Astrocyte (in vitro differentiated cells and primary cell): ENCODE measurements at regions not wholly inside any gene's neighbourhood (a gene's known extent, or its start where the extent isn't known, plus 50 kb on each side); places are given as distances from the start of the nearest gene placed in this dataset.

Experiments used
- DNase-seq: peaks from one replicate; pipeline ENCODE4 v3.0.0-alpha.2; 2010; ENCODE audit warnings: low read depth
- FAIRE-seq: peaks from 2 replicates; lab custom pipeline; 2011; peaks lifted over from hg19 to GRCh38; lab: Jason Lieb, UNC
- H2AFZ ChIP-seq: 2 replicates; pipeline ENCODE4 v1.6.0; 2012; ENCODE audit warnings: low read depth, low read length, inconsistent platforms
- H3K27ac ChIP-seq: 2 replicates; pipeline ENCODE4 v1.5.1; 2011; ENCODE audit warnings: low read depth, low read length, inconsistent platforms
- H3K27me3 ChIP-seq: 2 replicates; pipeline ENCODE4 v1.6.0; 2011; ENCODE audit warnings: low read length, inconsistent platforms; ENCODE audit not compliant: insufficient read depth
- H3K36me3 ChIP-seq: 2 replicates; pipeline ENCODE4 v1.5.1; 2011; ENCODE audit warnings: low read length, inconsistent platforms; ENCODE audit not compliant: insufficient read depth
- H3K4me1 ChIP-seq: 2 replicates; pipeline ENCODE4 v1.5.1; 2011; ENCODE audit warnings: low read length, inconsistent platforms; ENCODE audit not compliant: insufficient read depth
- H3K4me2 ChIP-seq: 2 replicates; pipeline ENCODE4 v1.6.0; 2012; ENCODE audit warnings: low read length, inconsistent platforms
- H3K4me3 ChIP-seq: 2 replicates; pipeline ENCODE4 v1.5.1; 2011; ENCODE audit warnings: low read depth, mild to moderate bottlenecking, low read length, inconsistent platforms; ENCODE audit not compliant: insufficient read depth
- H3K79me2 ChIP-seq: 2 replicates; pipeline ENCODE4 v1.6.0; 2012; ENCODE audit warnings: mild to moderate bottlenecking, low read length, inconsistent platforms; ENCODE audit not compliant: insufficient read depth
- H3K9ac ChIP-seq: 2 replicates; pipeline ENCODE4 v1.6.0; 2012; ENCODE audit warnings: mild to moderate bottlenecking, low read length, inconsistent platforms
- H3K9me3 ChIP-seq: 2 replicates; pipeline ENCODE4 v1.5.1; 2012; ENCODE audit warnings: low read depth, mild to moderate bottlenecking, low read length, inconsistent platforms; ENCODE audit not compliant: insufficient read depth
- H4K20me1 ChIP-seq: 2 replicates; pipeline ENCODE4 v1.6.0; 2012; ENCODE audit warnings: low read length, inconsistent platforms; ENCODE audit not compliant: insufficient read depth
- H3K27ac Mint-ChIP-seq: one replicate; pipeline ENCODE4 v1.8.0; 2021; ENCODE audit warnings: mild to moderate bottlenecking, mixed read lengths; ENCODE audit not compliant: unreplicated experiment
- H3K27me3 Mint-ChIP-seq: one replicate; pipeline ENCODE4 v1.8.0; 2021; ENCODE audit warnings: low read depth, mixed read lengths; ENCODE audit not compliant: unreplicated experiment
- H3K36me3 Mint-ChIP-seq: one replicate; pipeline ENCODE4 v1.8.0; 2021; ENCODE audit warnings: low read depth, mixed read lengths; ENCODE audit not compliant: unreplicated experiment
- H3K4me1 Mint-ChIP-seq: one replicate; pipeline ENCODE4 v1.8.0; 2021; ENCODE audit warnings: low read depth, mixed read lengths; ENCODE audit not compliant: unreplicated experiment
- H3K4me3 Mint-ChIP-seq: one replicate; pipeline ENCODE4 v1.8.0; 2021; ENCODE audit warnings: mild to moderate bottlenecking, moderate library complexity, mixed read lengths; ENCODE audit not compliant: unreplicated experiment
- H3K9me3 Mint-ChIP-seq: one replicate; pipeline ENCODE4 v1.8.0; 2021; ENCODE audit warnings: mild to moderate bottlenecking, mixed read lengths; ENCODE audit not compliant: unreplicated experiment
- EZH2 ChIP-seq: IDR thresholded peaks from 2 replicates; pipeline ENCODE4 v1.6.1; 2012; ENCODE audit warnings: mild to moderate bottlenecking, low read length, inconsistent platforms; ENCODE audit not compliant: insufficient read depth
- TF ChIP-seq, protein P1 (sequence below): IDR thresholded peaks from 2 replicates; pipeline ENCODE4 v1.5.1; 2011; ENCODE audit warnings: low read depth, mild to moderate bottlenecking, inconsistent platforms, low read length, moderate library complexity; ENCODE audit not compliant: insufficient read depth

DNA sequence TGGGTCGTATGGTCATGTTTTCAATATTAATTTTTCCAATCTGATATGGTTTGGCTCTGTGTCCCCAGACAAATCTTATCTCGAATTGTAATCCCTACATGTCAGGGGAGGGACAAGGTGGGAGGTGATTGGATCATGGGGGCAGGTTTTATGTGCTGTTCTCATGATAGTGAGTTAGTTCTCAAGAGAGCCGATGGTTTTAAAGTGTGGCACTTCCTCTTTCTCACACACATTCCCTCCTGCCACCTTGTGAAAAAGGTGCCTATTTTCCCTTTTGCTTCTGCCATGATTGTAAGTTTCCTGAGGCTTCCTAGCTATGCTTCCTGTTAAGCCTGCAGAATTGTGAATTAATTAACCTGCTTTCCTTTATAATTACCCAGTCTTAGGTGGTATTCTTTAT lies 309.1 kb upstream of the GRIN3A start:
- Histone ChIP-seq H3K9ac (no peak overlapping the region), H3K4me3 (no peak overlapping the region), H3K4me1 (no peaks in the 10 kb centered on the region), H3K27ac (no peak overlapping the region), H3K27me3 (no peaks in the 10 kb centered on the region), H2AFZ (no peak overlapping the region), H3K79me2 (no peaks in the 10 kb centered on the region), H3K36me3 (no peaks in the 10 kb centered on the region), H4K20me1 (no peaks in the 10 kb centered on the region), H3K4me2 (no peak overlapping the region), H3K9me3 (no peaks in the 10 kb centered on the region)
- H3K36me3 Mint-ChIP-seq, result no peaks in the 10 kb centered on the region
- peaks cover 2% of the 10 kb centered on the region for H3K9me3 Mint-ChIP-seq
- DNase-seq (no peak), FAIRE-seq (no peak)
- no peak overlapping the region for H3K4me3 Mint-ChIP-seq
- no peaks in the 10 kb centered on the region for H3K4me1 Mint-ChIP-seq
- no peaks in the 10 kb centered on the region for H3K27me3 Mint-ChIP-seq
- TF ChIP-seq, protein P1, sequence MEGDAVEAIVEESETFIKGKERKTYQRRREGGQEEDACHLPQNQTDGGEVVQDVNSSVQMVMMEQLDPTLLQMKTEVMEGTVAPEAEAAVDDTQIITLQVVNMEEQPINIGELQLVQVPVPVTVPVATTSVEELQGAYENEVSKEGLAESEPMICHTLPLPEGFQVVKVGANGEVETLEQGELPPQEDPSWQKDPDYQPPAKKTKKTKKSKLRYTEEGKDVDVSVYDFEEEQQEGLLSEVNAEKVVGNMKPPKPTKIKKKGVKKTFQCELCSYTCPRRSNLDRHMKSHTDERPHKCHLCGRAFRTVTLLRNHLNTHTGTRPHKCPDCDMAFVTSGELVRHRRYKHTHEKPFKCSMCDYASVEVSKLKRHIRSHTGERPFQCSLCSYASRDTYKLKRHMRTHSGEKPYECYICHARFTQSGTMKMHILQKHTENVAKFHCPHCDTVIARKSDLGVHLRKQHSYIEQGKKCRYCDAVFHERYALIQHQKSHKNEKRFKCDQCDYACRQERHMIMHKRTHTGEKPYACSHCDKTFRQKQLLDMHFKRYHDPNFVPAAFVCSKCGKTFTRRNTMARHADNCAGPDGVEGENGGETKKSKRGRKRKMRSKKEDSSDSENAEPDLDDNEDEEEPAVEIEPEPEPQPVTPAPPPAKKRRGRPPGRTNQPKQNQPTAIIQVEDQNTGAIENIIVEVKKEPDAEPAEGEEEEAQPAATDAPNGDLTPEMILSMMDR, result no peak
- no peak for TF ChIP-seq EZH2
- H3K27ac Mint-ChIP-seq, result no peak overlapping the region

DNA sequence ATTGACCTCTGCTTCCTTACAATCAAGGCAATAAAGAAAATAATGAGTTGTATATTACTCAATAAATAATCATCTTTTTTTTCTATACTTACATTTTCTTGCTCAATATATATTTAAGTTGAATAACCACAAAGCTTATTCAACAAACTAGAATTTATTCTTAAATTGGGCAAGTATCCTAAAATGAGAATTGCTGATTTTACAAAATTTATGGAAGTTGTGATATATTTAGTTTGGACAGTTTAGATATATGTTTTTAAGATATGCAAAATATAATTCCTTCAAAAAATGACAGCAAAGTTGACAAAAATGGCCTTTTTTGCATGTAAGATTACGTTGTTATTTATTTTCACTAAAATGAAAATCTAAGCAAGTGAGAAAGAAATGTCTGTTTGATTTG lies 305.7 kb upstream of the GRIN3A start:
- Histone ChIP-seq H3K4me2 (no peak overlapping the region), H2AFZ (no peak overlapping the region), H3K27me3 (no peaks in the 10 kb centered on the region), H3K4me3 (no peak overlapping the region), H3K9ac (no peak overlapping the region), H3K79me2 (no peaks in the 10 kb centered on the region), H3K9me3 (no peaks in the 10 kb centered on the region), H4K20me1 (no peaks in the 10 kb centered on the region), H3K36me3 (no peaks in the 10 kb centered on the region), H3K27ac (no peak overlapping the region), H3K4me1 (no peaks in the 10 kb centered on the region)
- Mint-ChIP-seq H3K4me1 (no peaks in the 10 kb centered on the region), H3K36me3 (no peaks in the 10 kb centered on the region), H3K27ac (no peak overlapping the region), H3K4me3 (no peak overlapping the region), H3K27me3 (no peaks in the 10 kb centered on the region), H3K9me3 (peaks cover 2% of the 10 kb centered on the region)
- no peak for TF ChIP-seq EZH2
- TF ChIP-seq, protein P1, result no peak
- no peak for DNase-seq
- FAIRE-seq, result no peak

DNA sequence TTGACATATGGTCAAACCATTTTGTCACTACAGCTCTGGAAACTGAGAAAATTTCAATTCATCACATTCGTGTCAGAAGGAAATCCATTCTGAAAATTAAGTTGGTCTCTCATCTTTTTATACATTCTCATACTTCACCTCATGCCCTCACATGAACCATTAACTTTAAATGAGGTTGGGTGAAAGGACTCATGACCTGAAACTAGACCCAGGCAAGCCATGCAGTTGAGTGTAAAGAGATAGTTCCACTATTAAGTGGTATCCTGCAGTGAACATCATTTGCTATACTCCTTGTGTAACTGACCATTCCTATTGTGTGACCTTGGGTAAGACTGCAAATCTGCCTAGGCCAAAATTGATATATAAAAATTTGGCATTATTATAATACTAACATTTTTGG lies 299.6 kb upstream of the GRIN3A start:
- H3K9me3 ChIP-seq, result no peaks in the 10 kb centered on the region
- no peak overlapping the region for H3K4me2 ChIP-seq
- no peak overlapping the region for H2AFZ ChIP-seq
- Mint-ChIP-seq H3K27me3 (no peaks in the 10 kb centered on the region), H3K36me3 (no peaks in the 10 kb centered on the region), H3K4me1 (no peaks in the 10 kb centered on the region), H3K4me3 (no peak overlapping the region), H3K9me3 (no peaks in the 10 kb centered on the region), H3K27ac (no peak overlapping the region)
- no peaks in the 10 kb centered on the region for H4K20me1 ChIP-seq
- TF ChIP-seq EZH2, result no peak
- TF ChIP-seq, protein P1, result no peak
- H3K4me3 ChIP-seq, result no peak overlapping the region
- H3K27ac ChIP-seq, result no peak overlapping the region
- no peaks in the 10 kb centered on the region for H3K36me3 ChIP-seq
- no peaks in the 10 kb centered on the region for H3K27me3 ChIP-seq
- H3K79me2 ChIP-seq, result no peaks in the 10 kb centered on the region
- DNase-seq, result no peak
- H3K9ac ChIP-seq, result no peak overlapping the region
- H3K4me1 ChIP-seq, result no peaks in the 10 kb centered on the region
- no peak for FAIRE-seq
